Tibial nerve (tissue), 4 donors: ENCODE measurements at regions not wholly inside any gene's neighbourhood (a gene's known extent, or its start where the extent isn't known, plus 50 kb on each side); places are given as distances from the start of the nearest gene placed in this dataset.

Source experiments
- CTCF ChIP-seq, 5 experiments: fragments of 200-600 bp in 3 of 5; fragments of 450-650 bp in 2 of 5; sonication (generic) in 3 of 5; IDR thresholded peaks; one replicate each; pipeline ENCODE4 v1.5.1; 2016 to 2019; ENCODE audit warnings: antibody characterized with exemption in 5 of 5, mild to moderate bottlenecking in 3 of 5, moderate library complexity in 2 of 5
- EP300 ChIP-seq, 2 donors: sonication (generic); formaldehyde crosslinking; IDR thresholded peaks; one replicate each; pipeline ENCODE4 v1.6.1; 2017; ENCODE audit warnings: antibody characterized with exemption in 2 of 2, mild to moderate bottlenecking in 1 of 2
- POLR2A ChIP-seq, 2 donors: fragments of 450-650 bp; IDR thresholded peaks; one replicate each; pipeline ENCODE4 v1.6.1; 2017; ENCODE audit warnings: antibody characterized with exemption in 2 of 2, mild to moderate bottlenecking in 2 of 2, moderate library complexity in 2 of 2

GRCh38 chr6:14211562-14211942 is 94.0 kb downstream of the CD83 start:
- TF ChIP-seq POLR2A (IDR thresholded peaks at IDR 0.05) (no peak), CTCF (IDR thresholded peaks at IDR 0.05) (no peak), EP300 (IDR thresholded peaks at IDR 0.05) (no peak)
